ENCODE measurements at regions not wholly inside any gene's neighbourhood (a gene's known extent, or its start where the extent isn't known, plus 50 kb on each side); places are given as distances from the start of the nearest gene placed in this dataset.
"Not testable (repeated sequence)": the region's sequence is repeated elsewhere in the genome, so short reads cannot be mapped to it uniquely, and the experiment has no call there.

GRCh38 chr15:20346082-20346805 is 195.4 kb downstream of the GOLGA6L6 start:
- H3K4me3 ChIP-seq (ENCODE audit: low read depth, low read length) = no peak overlapping the region
- no peak for DNase-seq (ENCODE audit: low read depth, low spot score)
- CTCF ChIA-PET = no interaction called here

GRCh38 chr15:20345401-20345958 is 196.1 kb downstream of the GOLGA6L6 start:
- H3K27me3 ChIP-seq (ENCODE audit: control insufficient read depth, insufficient read depth, low read length) = no peaks in the 10 kb centered on the region
- ChIA-PET POLR2A (no interaction called here), CTCF (no interaction called here)
- H3K27ac ChIP-seq (ENCODE audit: low read depth, low read length) = no peak overlapping the region
- TF ChIP-seq CTCF (IDR thresholded peaks at IDR 0.05; ENCODE audit: low read depth, low read length) = no peak
- H3K4me3 ChIP-seq (ENCODE audit: low read depth, low read length) = no peak overlapping the region
- peaks cover 100% of the 10 kb centered on the region for H3K9me3 ChIP-seq (ENCODE audit: control insufficient read depth, insufficient read depth, low read length)
- DNase-seq (ENCODE audit: low read depth, low spot score) = no peak

More at GRCh38 chr15:20346082-20346805, 195.4 kb downstream of the GOLGA6L6 start:
- Histone ChIP-seq H3K27ac (ENCODE audit: low read depth, low read length) (peak overlapping the region; percentile 0), H3K27me3 (ENCODE audit: control insufficient read depth, insufficient read depth, low read length) (no peaks in the 10 kb centered on the region), H3K9me3 (ENCODE audit: control insufficient read depth, insufficient read depth, low read length) (peaks cover 100% of the 10 kb centered on the region)
- TF ChIP-seq CTCF (IDR thresholded peaks at IDR 0.05; ENCODE audit: low read depth, low read length) = no peak
- POLR2A ChIA-PET = no interaction called here

- no peak overlapping the region for H3K27ac ChIP-seq (ENCODE audit: low read depth, low read length)
- ChIA-PET POLR2A (no interaction called here), CTCF (no interaction called here)
- H3K9me3 ChIP-seq (ENCODE audit: control insufficient read depth, insufficient read depth, low read length) = peaks cover 100% of the 10 kb centered on the region
- no peak overlapping the region for H3K4me3 ChIP-seq (ENCODE audit: low read depth, low read length)
- no peak for TF ChIP-seq CTCF (IDR thresholded peaks at IDR 0.05; ENCODE audit: low read depth, low read length)
- H3K27me3 ChIP-seq (ENCODE audit: control insufficient read depth, insufficient read depth, low read length) = no peaks in the 10 kb centered on the region
- no peak for DNase-seq (ENCODE audit: low read depth, low spot score)
These were observed 196.8 kb downstream of the GOLGA6L6 start for GRCh38 chr15:20344601-20345400.

- CTCF ChIA-PET; H3K4me3 ChIP-seq (ENCODE audit: low read depth, low read length); DNase-seq (ENCODE audit: low read depth, low spot score); POLR2A ChIA-PET; H3K27me3 ChIP-seq (ENCODE audit: control insufficient read depth, insufficient read depth, low read length); H3K27ac ChIP-seq (ENCODE audit: low read depth, low read length): not testable (repeated sequence)
- peaks cover 99% of the 10 kb centered on the region for H3K9me3 ChIP-seq (ENCODE audit: control insufficient read depth, insufficient read depth, low read length)
These were observed 198.0 kb downstream of the GOLGA6L6 start for GRCh38 chr15:20343395-20344211.

GRCh38 chr15:20342601-20343394 is 198.8 kb downstream of the GOLGA6L6 start:
- CTCF ChIA-PET; DNase-seq (ENCODE audit: low read depth, low spot score); POLR2A ChIA-PET; H3K27me3 ChIP-seq (ENCODE audit: control insufficient read depth, insufficient read depth, low read length); H3K27ac ChIP-seq (ENCODE audit: low read depth, low read length); H3K4me3 ChIP-seq (ENCODE audit: low read depth, low read length): not testable (repeated sequence)
- H3K9me3 ChIP-seq (ENCODE audit: control insufficient read depth, insufficient read depth, low read length) = peaks cover 92% of the 10 kb centered on the region

Measured in AG04450 (cell line).